Caco-2 (cell line): ENCODE measurements at regions not wholly inside any gene's neighbourhood (a gene's known extent, or its start where the extent isn't known, plus 50 kb on each side); places are given as distances from the start of the nearest gene placed in this dataset.

Source experiments
- BruUV-seq: library from RNA; stranded (reverse); fragments of 400-500 nt; replicated peaks from 2 replicates; lab custom pipeline; 2021; lab: Mats Ljungman, UMichigan
- CTCF ChIA-PET: fragments of 300-600 bp; sonication (Branson Sonifier 250); formaldehyde crosslinking; loops from one replicate; lab custom pipeline; 2022; ENCODE audit warnings: antibody characterized with exemption; lab: Charles Lee
- POLR2A ChIA-PET: fragments of 300-600 bp; sonication (Branson Sonifier 250); formaldehyde crosslinking; loops from one replicate; lab custom pipeline; 2022; ENCODE audit warnings: antibody characterized with exemption; lab: Charles Lee
- DNase-seq, 2 experiments: peaks; one replicate each; pipeline versions ENCODE4 v3.0.0 to v3.0.0-alpha.2; 2020 to 2022
- H3K27me3 ChIP-seq: replicated peaks from 2 replicates; pipeline ENCODE4 v1.6.0; 2011; ENCODE audit warnings: low read length; ENCODE audit not compliant: control insufficient read depth, insufficient read depth
- H3K36me3 ChIP-seq: 2 replicates; pipeline ENCODE4 v1.5.1; 2011; ENCODE audit warnings: low read length; ENCODE audit not compliant: control insufficient read depth, insufficient read depth
- H3K4me1 ChIP-seq: fragments of 250-450 bp; sonication (Bioruptor Pico); 2 replicates; pipeline ENCODE4 v1.5.1; 2020; ENCODE audit warnings: mild to moderate bottlenecking
- H3K4me3 ChIP-seq: 2 replicates; pipeline ENCODE4 v1.5.1; 2011; ENCODE audit warnings: low read depth, mild to moderate bottlenecking, control low read depth, low read length
- H3K9me3 ChIP-seq: fragments of 250-450 bp; sonication (Bioruptor Pico); 2 replicates; pipeline ENCODE4 v1.5.1; 2020; ENCODE audit warnings: mild to moderate bottlenecking, moderate library complexity
- H3K27ac Mint-ChIP-seq: one replicate; pipeline ENCODE4 v1.8.0; 2022; ENCODE audit warnings: mixed read lengths; ENCODE audit not compliant: unreplicated experiment
- H3K27me3 Mint-ChIP-seq: one replicate; pipeline ENCODE4 v1.8.0; 2022; ENCODE audit warnings: mixed read lengths; ENCODE audit not compliant: insufficient read depth, unreplicated experiment
- H3K36me3 Mint-ChIP-seq: one replicate; pipeline ENCODE4 v1.8.0; 2022; ENCODE audit warnings: mild to moderate bottlenecking, mixed read lengths; ENCODE audit not compliant: insufficient read depth, unreplicated experiment
- H3K4me1 Mint-ChIP-seq: one replicate; pipeline ENCODE4 v1.8.0; 2022; ENCODE audit warnings: low read depth, mixed read lengths; ENCODE audit not compliant: unreplicated experiment
- H3K4me3 Mint-ChIP-seq: one replicate; pipeline ENCODE4 v1.8.0; 2022; ENCODE audit warnings: mild to moderate bottlenecking, moderate library complexity, mixed read lengths; ENCODE audit not compliant: unreplicated experiment
- H3K9me3 Mint-ChIP-seq: one replicate; pipeline ENCODE4 v1.8.0; 2022; ENCODE audit warnings: mixed read lengths; ENCODE audit not compliant: unreplicated experiment
- CTCF ChIP-seq, 2 experiments: fragments of 200-600 bp in 1 of 2; IDR thresholded peaks; 1 replicate in 1 of 2; 2 replicates in 1 of 2; pipeline versions ENCODE4 v1.5.1 to v1.8.0; 2011 to 2022; ENCODE audit warnings: antibody characterized with exemption in 1 of 2, control low read depth in 1 of 2, inconsistent platforms in 1 of 2, low read depth in 1 of 2, low read length in 1 of 2, mild to moderate bottlenecking in 1 of 2, moderate library complexity in 1 of 2; ENCODE audit not compliant: insufficient read depth in 1 of 2, severe bottlenecking in 1 of 2, unreplicated experiment in 1 of 2
- intact Hi-C: fragments of 100-400 bp; cut with micrococcal nuclease; formaldehyde crosslinking; loops from one replicate; pipeline ENCODE4 v1.10.0; 2022; ENCODE audit not compliant: unreplicated experiment

DNA sequence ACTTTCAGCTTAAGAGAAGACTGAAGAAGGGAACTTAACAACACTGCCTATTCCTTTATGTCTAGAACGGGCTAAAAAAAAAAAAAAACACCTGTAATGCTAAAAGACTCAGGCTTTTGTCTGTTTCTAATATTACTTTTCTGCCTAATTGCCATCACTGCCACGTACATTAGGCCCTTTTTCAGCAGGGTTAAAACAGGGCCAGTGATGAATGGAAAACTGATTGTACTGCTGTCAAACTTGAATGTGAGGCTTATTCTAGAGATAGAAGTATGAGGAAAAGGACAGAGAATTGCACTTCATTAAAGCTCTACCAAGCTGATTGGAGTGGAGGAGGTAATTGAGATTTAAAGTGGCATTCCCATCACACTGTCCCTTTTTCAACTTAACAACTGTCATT, 535.8 kb downstream of the PRKD1 start:
- POLR2A ChIA-PET = no interaction called here
- Mint-ChIP-seq H3K27ac (no peak overlapping the region), H3K4me3 (no peak overlapping the region), H3K9me3 (no peaks in the 10 kb centered on the region), H3K27me3 (peaks cover 3% of the 10 kb centered on the region), H3K36me3 (no peaks in the 10 kb centered on the region), H3K4me1 (no peaks in the 10 kb centered on the region)
- no peak overlapping the region for H3K4me3 ChIP-seq
- no TSS peak for BruUV-seq
- no peak for DNase-seq
- H3K9me3 ChIP-seq = no peaks in the 10 kb centered on the region
- H3K36me3 ChIP-seq = no peaks in the 10 kb centered on the region
- no peak for TF ChIP-seq CTCF (IDR thresholded peaks at IDR 0.05; ENCODE audit: insufficient read depth in 1 of 2, low read depth in 1 of 2, low read length in 1 of 2, severe bottlenecking in 1 of 2, unreplicated experiment in 1 of 2)
- CTCF ChIA-PET = no interaction called here
- H3K4me1 ChIP-seq = no peaks in the 10 kb centered on the region
- H3K27me3 ChIP-seq = no peaks in the 10 kb centered on the region
- intact Hi-C loops = no loop called here

DNA sequence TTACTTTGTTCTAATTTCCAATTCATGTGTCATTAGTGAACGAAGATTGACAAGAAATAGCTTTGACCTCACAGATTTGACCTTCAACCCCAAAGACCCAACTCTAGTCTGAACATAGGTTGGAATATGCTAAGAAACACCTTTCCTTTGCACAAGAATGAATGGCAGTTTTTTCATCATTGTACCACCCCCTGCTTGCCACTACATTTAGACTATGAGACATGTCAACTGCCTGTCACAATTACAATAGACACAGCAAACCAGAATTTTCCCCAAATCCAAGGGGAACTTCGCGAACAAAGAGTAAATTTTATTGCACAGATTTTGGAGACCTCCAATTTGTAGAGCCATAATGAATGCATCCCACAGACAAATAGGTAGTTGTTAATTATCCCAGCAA, 535.4 kb downstream of the PRKD1 start:
- ChIA-PET CTCF (no interaction called here), POLR2A (no interaction called here)
- Histone ChIP-seq H3K4me1 (no peaks in the 10 kb centered on the region), H3K4me3 (no peak overlapping the region), H3K9me3 (no peaks in the 10 kb centered on the region), H3K27me3 (no peaks in the 10 kb centered on the region), H3K36me3 (no peaks in the 10 kb centered on the region)
- Mint-ChIP-seq H3K36me3 (no peaks in the 10 kb centered on the region), H3K27ac (no peak overlapping the region), H3K4me3 (no peak overlapping the region), H3K4me1 (no peaks in the 10 kb centered on the region), H3K27me3 (peaks cover 3% of the 10 kb centered on the region), H3K9me3 (no peaks in the 10 kb centered on the region)
- intact Hi-C loops = no loop called here
- TF ChIP-seq CTCF (IDR thresholded peaks at IDR 0.05; ENCODE audit: insufficient read depth in 1 of 2, low read depth in 1 of 2, low read length in 1 of 2, severe bottlenecking in 1 of 2, unreplicated experiment in 1 of 2) = no peak
- no peak for DNase-seq
- BruUV-seq = no TSS peak

- no peak overlapping the region for H3K27ac Mint-ChIP-seq
Measured at GRCh38 chr14:29403091-29403490, 524.6 kb downstream of the PRKD1 start.

More at GRCh38 chr14:29403091-29403490, 524.6 kb downstream of the PRKD1 start:
- Mint-ChIP-seq H3K4me3 (no peak overlapping the region), H3K27me3 (no peaks in the 10 kb centered on the region), H3K36me3 (no peaks in the 10 kb centered on the region), H3K4me1 (no peaks in the 10 kb centered on the region), H3K9me3 (no peaks in the 10 kb centered on the region)
- BruUV-seq = no TSS peak
- POLR2A ChIA-PET = no interaction called here
- Histone ChIP-seq H3K9me3 (no peaks in the 10 kb centered on the region), H3K27me3 (no peaks in the 10 kb centered on the region), H3K4me1 (no peaks in the 10 kb centered on the region), H3K36me3 (no peaks in the 10 kb centered on the region), H3K4me3 (no peak overlapping the region)
- intact Hi-C loops = no loop called here
- no peak for TF ChIP-seq CTCF (IDR thresholded peaks at IDR 0.05; ENCODE audit: insufficient read depth in 1 of 2, low read depth in 1 of 2, low read length in 1 of 2, severe bottlenecking in 1 of 2, unreplicated experiment in 1 of 2)
- DNase-seq = no peak
- CTCF ChIA-PET = no interaction called here
